ENCODE measurements at regions not wholly inside any gene's neighbourhood (a gene's known extent, or its start where the extent isn't known, plus 50 kb on each side); places are given as distances from the start of the nearest gene placed in this dataset.

GRCh38 chrX:30039768-30040167, 175.6 kb upstream of the MAGEB2 start:
- intact Hi-C loops (cut with DNase I; ENCODE audit: low total_unique reads): no loop called here
- H3K4me1 ChIP-seq: no peaks in the 10 kb centered on the region
- H3K36me3 ChIP-seq (ENCODE audit: low read depth, missing control alignments): no peaks in the 10 kb centered on the region
- WGBS, 2 donors: 91 to 100% methylated on average over 2 of the region's 2 CpGs
- no peaks in the 10 kb centered on the region for H3K27me3 ChIP-seq
- no peak overlapping the region for H3K4me3 ChIP-seq
- H3K27ac ChIP-seq: no peak overlapping the region
- H3K9me3 ChIP-seq: no peaks in the 10 kb centered on the region
- DNase-seq: no peak
- no peak for TF ChIP-seq POLR2A (IDR thresholded peaks at IDR 0.05)
- no peak for TF ChIP-seq CTCF (IDR thresholded peaks at IDR 0.05)

GRCh38 chrX:30060718-30061117, 154.6 kb upstream of the MAGEB2 start:
- no peak overlapping the region for H3K4me3 ChIP-seq
- H3K27me3 ChIP-seq: no peaks in the 10 kb centered on the region
- H3K4me1 ChIP-seq: no peaks in the 10 kb centered on the region
- H3K27ac ChIP-seq: no peak overlapping the region
- DNase-seq: peak; percentile 13
- intact Hi-C loops (cut with DNase I; ENCODE audit: low total_unique reads): no loop called here
- TF ChIP-seq POLR2A (IDR thresholded peaks at IDR 0.05): no peak
- no peak for TF ChIP-seq CTCF (IDR thresholded peaks at IDR 0.05)
- no peaks in the 10 kb centered on the region for H3K9me3 ChIP-seq
- WGBS, 2 donors: 32 to 46% methylated on average over 2 of the region's 2 CpGs
- no peaks in the 10 kb centered on the region for H3K36me3 ChIP-seq (ENCODE audit: low read depth, missing control alignments)

GRCh38 chrX:30065226-30065625, 150.1 kb upstream of the MAGEB2 start:
- intact Hi-C loops (cut with DNase I; ENCODE audit: low total_unique reads): no loop called here
- TF ChIP-seq POLR2A (IDR thresholded peaks at IDR 0.05): no peak
- TF ChIP-seq CTCF (IDR thresholded peaks at IDR 0.05): no peak
- H3K36me3 ChIP-seq (ENCODE audit: low read depth, missing control alignments): no peaks in the 10 kb centered on the region
- 64 to 81% methylated on average over 2 of the region's 2 CpGs for WGBS, 2 donors
- no peak for DNase-seq
- no peaks in the 10 kb centered on the region for H3K4me1 ChIP-seq
- no peaks in the 10 kb centered on the region for H3K27me3 ChIP-seq
- no peak overlapping the region for H3K4me3 ChIP-seq
- H3K9me3 ChIP-seq: no peaks in the 10 kb centered on the region
- H3K27ac ChIP-seq: no peak overlapping the region

- TF ChIP-seq CTCF (IDR thresholded peaks at IDR 0.05): no peak
- no peak for TF ChIP-seq POLR2A (IDR thresholded peaks at IDR 0.05)
- DNase-seq: no peak
- intact Hi-C loops (cut with DNase I; ENCODE audit: low total_unique reads): no loop called here
- Histone ChIP-seq H3K27ac (no peak overlapping the region), H3K9me3 (no peaks in the 10 kb centered on the region), H3K4me1 (no peaks in the 10 kb centered on the region), H3K36me3 (ENCODE audit: low read depth, missing control alignments) (no peaks in the 10 kb centered on the region), H3K27me3 (no peaks in the 10 kb centered on the region), H3K4me3 (no peak overlapping the region)
- WGBS, 2 donors: 88 to 100% methylated on average over 1 to 4 of the region's 4 CpGs
Observed at GRCh38 chrX:30067677-30068076, 147.7 kb upstream of the MAGEB2 start.

GRCh38 chrX:30085571-30085970, 129.8 kb upstream of the MAGEB2 start:
- no peak for TF ChIP-seq POLR2A (IDR thresholded peaks at IDR 0.05)
- no peak for TF ChIP-seq CTCF (IDR thresholded peaks at IDR 0.05)
- H3K36me3 ChIP-seq (ENCODE audit: low read depth, missing control alignments): no peaks in the 10 kb centered on the region
- no peaks in the 10 kb centered on the region for H3K9me3 ChIP-seq
- no peaks in the 10 kb centered on the region for H3K27me3 ChIP-seq
- DNase-seq: no peak
- intact Hi-C loops (cut with DNase I; ENCODE audit: low total_unique reads): no loop called here
- no peak overlapping the region for H3K4me3 ChIP-seq
- 86 to 100% methylated on average over 1 of the region's 1 CpG for WGBS, 2 donors
- no peak overlapping the region for H3K27ac ChIP-seq
- H3K4me1 ChIP-seq: no peaks in the 10 kb centered on the region
